ENCODE measurements at regions not wholly inside any gene's neighbourhood (a gene's known extent, or its start where the extent isn't known, plus 50 kb on each side); places are given as distances from the start of the nearest gene placed in this dataset.

GRCh38 chr14:101383737-101384338, 177.5 kb upstream of the DIO3 start:
- no peak for DNase-seq

DNA sequence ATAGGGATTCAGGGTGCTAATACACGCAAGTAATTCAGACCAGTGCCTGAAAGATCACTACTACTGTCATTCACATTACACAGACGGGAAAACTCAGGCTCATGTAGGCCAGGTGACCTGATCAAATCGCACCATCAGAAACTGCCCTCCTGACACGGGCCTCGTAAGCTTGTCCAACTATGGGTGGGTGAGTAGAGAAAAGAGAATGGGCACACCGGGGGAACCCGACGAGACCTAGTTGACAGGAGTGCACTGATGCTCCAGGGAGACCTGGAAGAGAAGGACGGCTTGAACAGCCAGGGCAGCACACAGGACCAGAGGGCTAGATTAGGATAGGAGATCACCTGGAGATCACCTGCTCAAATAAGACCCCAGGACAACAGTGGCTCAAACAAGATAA, 166.9 kb upstream of the DIO3 start:
- DNase-seq, result no peak

- no peak for DNase-seq
These were observed 165.5 kb upstream of the DIO3 start for GRCh38 chr14:101395779-101396178.

DNA sequence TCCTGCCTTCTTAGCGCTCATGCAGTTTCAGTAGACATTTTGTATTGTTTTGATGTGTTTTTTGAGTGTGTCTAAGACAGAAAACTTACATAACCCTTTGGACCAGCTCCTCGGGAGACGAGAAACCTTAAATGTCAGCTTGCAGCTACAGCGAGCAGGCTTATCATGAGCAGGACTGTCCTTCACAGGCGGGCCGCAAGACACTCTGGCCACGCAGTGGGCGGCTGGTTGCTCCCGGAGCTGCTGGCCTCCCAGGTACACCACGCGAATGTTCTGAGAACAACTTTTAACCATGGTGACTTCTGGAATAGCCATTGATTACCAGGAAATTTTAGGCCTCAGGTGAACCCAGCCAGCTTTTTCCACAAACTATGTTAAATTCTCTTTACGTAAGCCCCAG, 164.1 kb upstream of the DIO3 start:
- DNase-seq, result no peak

DNA sequence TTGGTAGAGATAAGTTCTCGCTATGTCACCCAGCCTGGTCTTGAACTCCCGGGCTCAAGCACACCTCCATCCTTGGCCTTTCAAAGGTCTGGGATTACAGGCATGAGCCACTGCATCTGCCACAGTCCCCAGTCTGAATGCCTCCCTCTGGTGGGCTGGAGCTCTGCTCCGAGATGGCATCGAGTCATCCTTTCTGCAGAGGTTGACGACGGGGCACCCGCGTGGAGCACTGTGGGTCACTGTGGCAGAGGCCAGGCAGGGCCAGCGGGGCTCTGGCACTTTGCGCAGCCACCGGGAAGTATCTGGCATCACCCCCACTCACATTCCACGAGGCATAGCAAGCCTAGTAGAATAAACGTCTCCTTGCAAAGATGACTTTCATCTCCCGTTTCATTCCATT, 163.3 kb upstream of the DIO3 start:
- no peak for DNase-seq

- DNase-seq, result no peak
These were observed 161.4 kb upstream of the DIO3 start for GRCh38 chr14:101399737-101400517.

DNA sequence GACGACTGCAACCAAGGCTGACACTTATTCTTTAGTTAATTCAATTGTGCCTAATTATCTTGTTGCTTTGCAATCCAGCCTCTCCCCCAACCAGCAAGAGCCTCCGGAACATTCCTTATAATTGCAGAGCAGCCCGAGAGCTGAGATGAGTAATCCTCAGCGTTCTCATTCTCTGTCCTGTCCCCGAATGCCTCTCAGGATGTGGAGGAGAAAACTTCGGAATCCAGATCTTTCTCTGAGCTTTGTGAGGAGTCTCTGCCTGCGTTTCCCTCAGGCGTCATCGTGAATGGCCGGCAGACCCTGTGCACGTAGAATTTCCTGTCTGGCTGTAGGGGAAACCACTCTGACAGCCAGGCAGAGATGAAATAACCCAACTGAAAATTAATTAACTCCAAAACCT, 160.5 kb upstream of the DIO3 start:
- no peak for DNase-seq

GRCh38 chr14:101402936-101403660, 158.2 kb upstream of the DIO3 start:
- DNase-seq, result no peak

DNA sequence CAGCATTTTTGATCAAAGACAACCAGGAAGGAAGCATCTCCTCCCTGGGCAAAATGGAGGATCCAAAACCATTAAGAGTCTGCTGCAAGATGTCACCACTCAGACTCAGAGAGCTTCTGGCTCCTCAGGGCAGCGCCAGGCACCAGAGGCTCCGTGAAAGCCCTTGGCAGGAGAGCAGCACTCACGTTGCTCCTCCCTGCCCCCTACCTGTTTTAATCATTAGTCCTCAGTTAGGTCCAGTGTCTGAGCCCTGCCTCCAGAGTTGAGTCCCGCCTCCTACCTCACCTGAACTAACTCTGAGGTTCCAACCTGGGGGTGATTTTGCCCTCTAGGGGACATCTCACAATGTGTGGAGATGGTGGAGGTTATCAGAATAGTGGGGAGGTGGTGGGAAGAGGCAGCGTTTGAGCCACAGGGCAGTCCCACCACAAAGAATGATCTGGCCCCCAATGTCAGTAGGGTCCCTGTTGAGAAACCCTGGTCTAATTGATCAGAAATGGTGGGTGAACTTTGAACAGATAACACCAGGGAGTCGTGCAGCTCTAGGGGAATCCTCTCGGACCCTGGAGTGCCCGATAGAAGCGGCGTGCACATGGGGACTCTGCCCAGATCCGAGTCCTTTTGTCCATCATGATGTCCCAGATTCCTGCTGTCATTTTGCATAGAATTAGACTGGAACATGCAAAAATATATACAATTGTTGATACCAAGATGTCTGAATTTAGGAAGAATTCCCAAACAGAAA, 156.7 kb upstream of the DIO3 start:
- DNase-seq, result no peak

GRCh38 chr14:101405171-101405883, 156.0 kb upstream of the DIO3 start:
- DNase-seq, result no peak

DNA sequence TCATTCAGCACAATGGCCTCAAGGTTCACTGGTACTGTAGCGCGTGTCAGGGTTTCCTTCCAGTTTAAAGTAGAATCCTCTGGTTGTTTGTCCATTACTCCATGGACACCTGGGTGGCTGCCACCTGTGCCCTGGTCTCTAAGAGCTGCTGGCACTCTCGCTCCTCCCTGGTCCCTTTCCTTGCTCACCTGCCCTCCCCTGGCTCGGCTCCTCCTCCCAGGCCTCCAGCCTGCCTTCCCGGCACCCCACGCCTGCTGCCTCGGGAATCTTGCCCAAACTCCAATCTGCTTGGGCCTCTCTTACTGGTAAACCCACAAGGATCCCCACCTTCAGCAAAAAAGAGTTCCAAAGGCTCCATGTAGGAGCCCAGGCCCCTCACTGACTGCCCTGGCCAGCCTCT, 154.4 kb upstream of the DIO3 start:
- DNase-seq, result no peak

DNA sequence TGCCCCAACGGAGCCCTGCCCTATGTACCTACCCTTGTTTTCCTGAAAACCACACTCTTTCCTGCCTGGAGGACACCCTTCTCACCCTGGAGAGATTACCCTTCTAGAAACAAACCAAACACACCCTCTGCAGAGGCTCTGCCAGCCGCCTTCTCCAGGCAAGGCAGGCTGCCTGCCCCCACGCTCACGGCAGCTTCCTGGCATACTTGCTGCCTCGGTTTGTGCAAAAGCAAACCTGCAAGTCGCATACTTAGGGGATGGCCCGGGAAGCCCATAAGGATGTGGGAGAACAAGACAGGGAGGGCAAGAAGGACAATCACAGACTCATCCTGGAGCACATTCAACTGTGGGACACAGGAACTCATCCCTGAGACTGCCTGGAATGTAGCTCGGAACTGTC, 154.0 kb upstream of the DIO3 start:
- no peak for DNase-seq

DNA sequence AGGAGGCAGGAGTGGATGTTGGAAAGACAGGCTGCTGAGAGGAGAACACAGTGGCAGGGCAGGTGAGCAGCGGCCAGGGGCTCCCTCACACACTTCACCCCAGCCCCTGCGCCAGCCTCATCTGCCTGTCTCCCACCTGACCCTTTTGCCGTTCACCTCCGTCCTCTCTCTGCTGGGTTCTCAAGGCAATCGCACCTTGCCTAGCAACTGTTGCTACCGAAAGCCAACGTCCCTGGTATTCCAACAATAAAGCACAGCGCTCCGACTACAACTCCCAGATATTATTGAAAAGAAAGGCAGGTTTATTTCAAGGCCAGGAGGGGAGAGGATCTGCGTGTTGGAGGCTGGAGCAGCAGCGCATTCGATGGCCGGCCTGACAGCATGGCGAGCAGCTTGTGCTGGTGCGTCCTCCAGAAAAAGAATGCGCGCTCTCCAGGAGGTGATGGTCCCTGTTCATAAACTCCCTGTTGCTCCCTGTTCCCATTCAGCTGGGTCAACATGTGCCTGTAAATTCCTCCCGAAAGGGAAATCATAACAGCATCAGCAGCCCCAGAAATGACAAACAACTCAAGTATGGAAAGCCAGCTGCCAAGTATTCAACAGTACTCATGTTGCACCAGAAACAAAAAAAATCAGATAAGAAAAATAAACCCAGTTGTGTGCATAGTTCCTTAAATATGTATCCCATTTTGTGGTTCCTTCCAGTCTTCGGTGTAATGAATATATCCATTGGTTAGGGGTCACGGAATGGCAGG, 153.0 kb upstream of the DIO3 start:
- no peak for DNase-seq

- no peak for DNase-seq
These were observed 152.2 kb upstream of the DIO3 start for GRCh38 chr14:101409006-101409543.

GRCh38 chr14:101410126-101410525, 151.2 kb upstream of the DIO3 start:
- DNase-seq, result no peak

DNA sequence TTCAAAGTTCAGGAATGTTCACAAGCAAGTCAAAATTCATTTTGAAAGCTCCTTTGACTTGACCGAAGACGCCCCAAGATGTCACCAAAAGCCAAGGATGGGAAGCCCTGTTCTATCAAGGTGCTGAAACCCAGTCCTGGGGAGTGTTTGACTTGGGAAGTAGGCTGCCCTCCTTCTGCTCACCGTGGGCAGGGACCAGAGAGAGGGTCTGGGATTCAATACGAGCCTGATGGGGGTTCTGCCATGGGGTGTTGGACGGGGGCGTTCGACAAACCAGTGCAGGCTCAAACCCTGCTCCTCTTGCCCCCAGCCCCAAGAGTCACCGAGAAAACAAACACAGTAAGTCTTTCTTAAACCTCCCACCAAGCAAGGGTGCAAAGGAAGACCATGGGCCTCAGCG, 150.1 kb upstream of the DIO3 start:
- DNase-seq, result no peak

DNA sequence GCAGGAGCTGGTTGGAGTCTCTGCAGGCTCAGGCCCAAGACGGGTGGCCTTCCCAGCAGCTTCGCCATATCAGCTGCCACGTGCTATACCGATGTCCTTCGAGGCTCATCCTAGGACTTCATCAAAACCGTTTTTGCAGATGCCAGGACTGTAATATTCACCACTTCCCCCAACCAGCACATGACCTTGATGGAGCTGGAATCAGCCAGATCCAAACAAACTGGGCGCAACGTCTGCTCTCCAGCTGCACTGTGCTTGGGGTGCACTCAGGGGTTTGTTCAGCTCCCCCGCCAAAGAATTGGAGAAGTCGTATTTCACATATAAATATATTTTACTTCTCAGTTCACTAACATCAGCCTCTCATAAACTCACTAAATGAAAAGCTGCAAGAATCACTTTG, 149.5 kb upstream of the DIO3 start:
- DNase-seq, result no peak

DNA sequence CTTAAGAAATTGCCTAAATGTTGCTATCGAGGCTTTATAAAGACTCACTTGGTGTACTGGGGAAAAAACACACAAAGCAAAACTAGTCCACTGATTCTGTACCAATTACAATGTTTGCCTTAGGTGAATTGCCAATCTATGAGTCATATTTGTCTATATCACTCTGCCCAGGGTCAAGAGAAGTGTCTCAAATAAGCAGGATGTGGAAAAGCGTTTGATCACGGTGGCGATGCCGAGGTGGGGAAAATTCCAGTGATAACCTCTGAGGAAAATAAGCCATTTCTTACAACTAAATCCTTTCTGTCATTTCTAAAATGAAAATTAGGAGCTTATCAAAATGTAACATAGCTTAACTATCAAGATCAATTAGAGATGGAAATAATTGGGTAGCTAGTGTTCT, 148.6 kb upstream of the DIO3 start:
- no peak for DNase-seq

- no peak for DNase-seq
These were observed 143.9 kb upstream of the DIO3 start for GRCh38 chr14:101417434-101417833.

DNA sequence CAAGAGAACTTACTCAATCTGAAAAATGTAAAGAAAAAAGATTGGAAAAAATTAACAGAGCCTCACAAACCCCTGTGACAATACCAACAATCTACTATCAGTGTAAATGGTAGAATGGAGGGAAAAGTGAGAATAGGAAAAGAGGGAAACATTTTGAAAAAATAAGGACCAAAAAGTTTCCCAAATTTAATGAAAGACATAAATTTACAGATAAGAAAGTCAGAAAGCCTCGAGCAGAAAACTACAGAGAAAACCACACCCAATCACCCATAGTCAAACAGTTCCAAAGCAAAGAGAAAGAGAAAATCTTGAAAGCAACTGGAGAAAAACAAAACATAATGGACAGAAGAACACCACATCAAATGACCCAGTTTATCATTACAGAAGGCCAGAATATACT, 142.7 kb upstream of the DIO3 start:
- DNase-seq, result no peak

- no peak for DNase-seq
These were observed 134.8 kb upstream of the DIO3 start for GRCh38 chr14:101426466-101426865.

GRCh38 chr14:101428409-101428808, 132.9 kb upstream of the DIO3 start:
- DNase-seq, result no peak

All from NCI-H524 treated with DMSO at 0.1 percent for 48 hours (cell line).